D721Med (cell line): ENCODE measurements at regions not wholly inside any gene's neighbourhood (a gene's known extent, or its start where the extent isn't known, plus 50 kb on each side); places are given as distances from the start of the nearest gene placed in this dataset.

Experiments
- DNase-seq: peaks from one replicate; pipeline ENCODE4 v3.0.0; 2011; ENCODE audit warnings: low spot score; ENCODE audit not compliant: insufficient read length
- FAIRE-seq: peaks from 2 replicates; lab custom pipeline; 2011; peaks lifted over from hg19 to GRCh38; lab: Jason Lieb, UNC
- TF ChIP-seq, protein P1 (sequence below): IDR thresholded peaks from 2 replicates; pipeline ENCODE4 v1.5.1; 2012; ENCODE audit warnings: mild to moderate bottlenecking, control low read depth; ENCODE audit not compliant: insufficient read depth; ENCODE audit errors: missing control alignments

DNA sequence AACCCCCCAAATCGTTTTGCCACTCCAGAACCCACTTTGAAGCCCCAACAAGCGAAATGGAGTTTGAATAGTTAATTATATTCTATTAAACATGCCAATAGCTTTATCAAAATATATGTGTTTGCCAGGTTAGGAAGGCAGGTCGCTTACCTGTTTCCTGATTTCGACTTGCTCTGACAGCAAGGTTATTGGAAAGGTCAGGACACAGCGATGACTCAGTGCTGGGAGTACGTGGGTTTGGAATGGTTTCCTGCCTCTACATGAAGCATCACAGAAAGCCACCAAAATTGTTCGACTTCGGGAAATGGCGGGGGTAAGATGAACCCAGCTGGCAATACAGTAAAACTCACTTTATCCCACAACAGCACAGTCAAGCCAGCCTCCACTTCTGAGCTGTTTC lies 135.6 kb upstream of the ABI3BP start:
- no peak for DNase-seq
- FAIRE-seq: no peak
- TF ChIP-seq, protein P1, sequence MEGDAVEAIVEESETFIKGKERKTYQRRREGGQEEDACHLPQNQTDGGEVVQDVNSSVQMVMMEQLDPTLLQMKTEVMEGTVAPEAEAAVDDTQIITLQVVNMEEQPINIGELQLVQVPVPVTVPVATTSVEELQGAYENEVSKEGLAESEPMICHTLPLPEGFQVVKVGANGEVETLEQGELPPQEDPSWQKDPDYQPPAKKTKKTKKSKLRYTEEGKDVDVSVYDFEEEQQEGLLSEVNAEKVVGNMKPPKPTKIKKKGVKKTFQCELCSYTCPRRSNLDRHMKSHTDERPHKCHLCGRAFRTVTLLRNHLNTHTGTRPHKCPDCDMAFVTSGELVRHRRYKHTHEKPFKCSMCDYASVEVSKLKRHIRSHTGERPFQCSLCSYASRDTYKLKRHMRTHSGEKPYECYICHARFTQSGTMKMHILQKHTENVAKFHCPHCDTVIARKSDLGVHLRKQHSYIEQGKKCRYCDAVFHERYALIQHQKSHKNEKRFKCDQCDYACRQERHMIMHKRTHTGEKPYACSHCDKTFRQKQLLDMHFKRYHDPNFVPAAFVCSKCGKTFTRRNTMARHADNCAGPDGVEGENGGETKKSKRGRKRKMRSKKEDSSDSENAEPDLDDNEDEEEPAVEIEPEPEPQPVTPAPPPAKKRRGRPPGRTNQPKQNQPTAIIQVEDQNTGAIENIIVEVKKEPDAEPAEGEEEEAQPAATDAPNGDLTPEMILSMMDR: no peak

DNA sequence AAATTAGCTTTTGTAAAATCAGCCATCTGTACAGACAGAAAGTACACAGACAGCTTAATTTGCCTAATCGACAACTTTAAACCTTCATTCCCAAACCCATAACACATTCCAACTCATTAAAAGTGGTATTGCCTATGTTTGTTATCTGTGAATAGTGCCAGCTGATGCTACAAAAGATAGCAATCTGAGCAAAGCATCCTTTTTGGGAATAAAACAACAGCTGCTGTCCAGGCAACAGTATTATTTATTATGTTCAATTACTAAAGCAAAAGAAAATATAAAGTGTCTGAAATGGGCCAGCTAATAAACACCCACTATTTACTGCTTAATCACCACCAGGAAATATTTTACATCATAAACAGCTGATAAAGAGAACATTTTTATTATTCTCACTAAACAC lies 134.8 kb upstream of the ABI3BP start:
- FAIRE-seq (no peak), DNase-seq (no peak)
- TF ChIP-seq, protein P1: no peak

DNA sequence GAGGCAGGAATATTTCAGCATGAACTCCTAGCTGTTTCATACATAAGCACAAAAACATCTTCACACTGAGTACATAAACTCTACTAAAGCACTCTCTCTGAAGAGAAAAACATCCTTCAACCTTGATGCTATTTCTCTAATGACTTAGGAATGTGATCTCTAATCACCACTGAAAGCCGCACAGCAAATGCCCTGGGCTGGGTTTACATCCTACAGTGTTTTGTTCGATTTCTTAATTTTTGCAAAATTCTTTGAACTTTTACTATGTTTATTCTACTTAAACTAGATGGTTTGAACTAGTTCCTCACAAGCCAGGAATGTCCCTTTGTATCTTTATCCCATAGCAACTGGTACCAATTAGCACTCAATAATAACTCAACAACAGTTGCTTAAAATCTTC lies 130.9 kb upstream of the ABI3BP start:
- TF ChIP-seq, protein P1: no peak
- FAIRE-seq (no peak), DNase-seq (no peak)

DNA sequence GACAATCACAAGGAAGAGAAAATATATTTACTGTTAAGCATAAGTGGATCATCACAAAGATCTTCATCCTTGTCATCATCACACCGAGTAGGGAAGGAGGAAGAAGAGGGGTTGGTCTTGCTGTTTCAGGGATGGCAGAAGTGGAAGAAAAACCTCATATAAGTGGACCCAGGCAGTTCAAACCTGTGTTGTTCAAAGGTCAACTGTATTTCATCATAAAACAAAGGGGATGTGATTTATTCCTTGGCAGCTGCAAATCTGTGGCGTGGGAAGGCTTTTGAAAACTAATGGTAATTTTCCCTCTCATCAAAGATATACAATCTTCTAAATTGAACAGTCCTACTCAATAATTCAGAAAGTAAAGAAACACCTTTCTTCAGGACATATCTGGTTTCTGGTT lies 129.9 kb upstream of the ABI3BP start:
- DNase-seq (no peak), FAIRE-seq (no peak)
- TF ChIP-seq, protein P1: no peak

DNA sequence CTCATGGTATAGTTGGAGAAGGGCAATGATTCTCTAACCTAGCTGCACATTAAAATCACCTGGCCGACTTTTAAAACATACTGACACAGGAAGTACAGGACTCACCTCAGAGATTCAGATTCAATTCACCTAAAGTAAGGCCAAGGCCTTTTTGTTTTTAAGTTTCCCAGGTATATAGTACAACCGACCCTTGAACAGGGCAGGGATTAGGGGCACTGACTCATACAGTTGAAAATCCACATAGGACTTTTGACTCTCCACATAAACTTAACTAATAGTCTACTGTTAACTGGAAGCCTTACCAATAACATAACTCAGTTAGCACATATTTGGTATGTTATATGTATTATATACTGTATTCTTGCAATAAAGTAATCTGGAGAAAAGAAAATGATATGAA lies 129.5 kb upstream of the ABI3BP start:
- TF ChIP-seq, protein P1: no peak
- FAIRE-seq (no peak), DNase-seq (no peak)

DNA sequence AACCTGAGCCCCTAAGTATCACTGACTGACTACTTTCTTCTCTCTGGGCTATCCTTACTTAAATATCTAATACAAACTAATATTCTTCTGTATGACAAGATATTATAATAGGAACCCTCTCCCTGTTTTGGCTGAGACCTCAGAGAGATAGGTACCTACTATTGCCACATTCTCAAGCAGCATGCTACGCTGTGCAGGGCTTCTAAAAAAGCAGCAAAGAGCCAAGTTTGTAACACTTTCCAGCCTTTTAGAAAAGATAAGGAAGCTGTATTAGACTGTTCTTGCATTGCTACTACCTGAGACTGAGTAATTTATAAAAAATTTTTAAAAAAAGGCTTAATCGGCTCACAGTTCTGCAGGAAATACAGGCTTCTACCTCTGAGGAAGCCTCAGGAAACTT lies 126.8 kb upstream of the ABI3BP start:
- TF ChIP-seq, protein P1: no peak
- DNase-seq (no peak), FAIRE-seq (no peak)

DNA sequence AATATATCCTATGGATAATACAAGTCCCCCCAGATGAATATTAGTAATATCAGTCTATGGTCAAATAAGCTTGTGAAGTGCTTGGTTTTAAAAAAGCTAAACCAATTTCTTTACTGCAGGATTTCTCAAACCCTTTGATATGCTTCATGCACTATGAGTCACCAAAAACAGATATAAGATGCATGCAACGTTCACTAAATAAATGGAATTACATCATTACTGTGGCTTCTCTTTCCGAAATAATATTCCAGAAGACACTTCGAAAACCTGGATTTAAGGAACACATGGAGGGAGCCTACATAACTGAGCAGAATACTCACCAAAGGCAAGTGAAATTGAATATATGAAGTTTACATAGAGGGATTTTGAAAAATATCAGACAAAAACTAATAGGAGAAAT lies 126.3 kb upstream of the ABI3BP start:
- FAIRE-seq (no peak), DNase-seq (no peak)
- TF ChIP-seq, protein P1: no peak
